SKM-1 treated with dmso at 0.1 percent for 144 hours (cell line): ENCODE measurements at regions not wholly inside any gene's neighbourhood (a gene's known extent, or its start where the extent isn't known, plus 50 kb on each side); places are given as distances from the start of the nearest gene placed in this dataset.

Experiments used
- DNase-seq: peaks from one replicate; lab custom pipeline; 2025; ENCODE audit not compliant: unreplicated experiment; lab: John Stamatoyannopoulos, UW

DNA sequence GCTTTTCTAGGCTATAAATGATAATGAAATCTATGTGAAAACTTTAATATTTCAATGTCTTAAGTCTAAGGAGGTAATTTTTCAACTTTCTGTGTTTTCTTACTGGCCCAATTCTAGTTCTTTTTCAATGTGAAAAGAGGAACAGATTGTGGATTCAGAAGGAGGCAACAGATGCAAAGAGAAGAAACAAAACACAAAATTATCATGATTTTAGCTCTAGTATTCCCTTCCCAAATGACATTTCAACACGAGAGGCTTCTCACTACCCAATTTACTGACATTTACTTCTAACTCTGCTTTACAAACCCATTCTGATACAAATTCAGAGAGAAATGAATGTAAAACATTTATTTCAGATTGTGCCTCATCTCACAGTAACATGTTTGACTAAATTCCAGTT, 169.4 kb downstream of the WT1 start:
- no peak for DNase-seq

DNA sequence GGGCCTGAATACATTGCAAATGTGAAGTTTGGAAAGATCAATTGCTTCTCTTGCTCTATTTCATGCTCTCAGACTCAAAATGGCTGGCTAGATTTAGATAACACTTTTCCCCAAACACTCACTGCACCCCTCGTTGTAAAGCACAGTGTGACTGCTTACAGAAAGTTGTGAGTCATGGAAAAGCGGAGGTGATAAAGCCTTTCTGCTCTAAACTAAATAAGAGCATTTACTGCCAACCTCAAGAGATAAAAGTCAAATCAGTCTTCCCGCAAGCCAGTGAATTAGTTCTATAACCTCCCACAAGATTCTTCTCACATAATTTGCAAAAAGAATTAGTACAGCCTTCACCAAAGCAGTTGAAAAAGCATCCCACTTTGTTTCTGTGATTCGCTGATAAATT, 168.7 kb downstream of the WT1 start:
- DNase-seq: no peak

DNA sequence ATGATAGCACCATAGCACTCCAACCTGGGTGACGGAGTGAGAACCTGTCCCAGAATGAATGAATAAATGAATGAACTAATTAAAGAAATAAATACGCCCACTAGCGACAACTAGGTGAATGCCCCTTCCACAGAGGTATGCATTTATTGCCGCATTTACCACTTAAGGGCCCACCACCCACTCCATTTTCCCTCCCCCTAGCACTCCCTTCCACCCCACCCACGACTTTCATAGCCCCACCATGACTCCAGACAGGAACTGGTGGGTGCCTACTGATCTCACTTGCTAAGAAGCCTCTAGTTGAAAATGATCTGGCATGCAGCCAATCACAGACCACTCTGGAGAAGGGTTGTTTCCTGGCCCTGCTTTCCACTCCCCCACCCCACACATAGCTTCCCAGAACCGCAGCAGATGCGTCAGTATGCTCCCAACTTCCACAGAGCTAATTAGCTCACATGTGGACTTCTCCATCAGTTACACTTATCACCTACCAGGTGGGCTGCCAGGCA, 167.6 kb downstream of the WT1 start:
- DNase-seq: no peak

DNA sequence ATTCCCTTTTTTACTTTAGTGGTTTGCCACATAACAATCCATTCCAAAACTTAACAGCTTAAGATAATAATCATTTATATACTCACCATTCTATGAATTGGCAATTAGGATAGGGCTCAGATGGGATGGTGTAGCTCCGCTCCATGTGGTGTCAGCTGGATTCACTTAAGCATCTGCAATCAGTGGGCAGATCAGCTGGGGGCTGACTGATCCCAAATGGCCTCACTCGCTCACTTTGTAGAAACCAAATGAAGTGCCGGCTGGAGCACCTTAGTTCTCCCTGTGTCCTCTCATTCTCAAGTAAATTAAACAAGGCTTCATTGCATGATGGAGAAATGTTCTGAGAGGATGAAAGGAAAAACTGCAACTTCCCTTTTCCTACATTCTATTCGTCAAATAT, 161.4 kb downstream of the WT1 start:
- DNase-seq: no peak

DNA sequence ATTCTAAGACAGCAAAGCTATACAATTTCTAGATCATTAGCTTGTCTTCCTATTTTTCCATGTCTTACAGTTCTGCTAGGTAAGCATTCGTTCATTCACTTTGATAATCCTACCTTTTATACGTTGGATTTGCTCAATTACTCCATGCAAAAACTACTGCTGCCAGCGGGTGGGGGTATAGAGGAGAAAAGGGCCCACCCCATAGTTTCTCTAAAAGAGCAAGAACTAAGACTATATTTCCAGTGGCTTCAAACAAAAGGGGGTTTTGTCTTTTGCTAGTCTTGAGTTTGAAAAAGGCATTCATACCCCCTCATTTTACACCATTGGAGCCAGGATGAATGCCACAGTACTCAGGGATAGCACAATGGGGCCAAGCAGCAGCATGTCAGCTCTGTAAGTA, 155.7 kb downstream of the WT1 start:
- no peak for DNase-seq

DNA sequence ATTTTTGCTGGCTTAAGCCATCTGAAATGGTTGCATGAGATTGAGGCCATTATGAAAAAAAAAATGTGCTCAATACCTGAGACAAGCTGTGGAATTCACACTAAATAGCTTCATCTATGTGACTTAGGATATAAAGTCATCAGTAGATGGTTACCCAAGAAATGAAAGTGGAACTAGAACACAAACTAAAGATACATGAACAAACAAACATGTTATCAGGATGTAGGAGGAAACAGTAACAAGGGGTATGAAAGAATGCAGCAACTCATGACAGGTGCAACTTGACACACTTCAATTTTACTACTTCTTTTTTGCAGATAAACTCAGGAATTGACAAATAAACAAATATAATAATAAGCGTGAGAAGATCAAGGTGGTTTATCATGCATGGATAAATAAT, 155.0 kb downstream of the WT1 start:
- DNase-seq: no peak

DNA sequence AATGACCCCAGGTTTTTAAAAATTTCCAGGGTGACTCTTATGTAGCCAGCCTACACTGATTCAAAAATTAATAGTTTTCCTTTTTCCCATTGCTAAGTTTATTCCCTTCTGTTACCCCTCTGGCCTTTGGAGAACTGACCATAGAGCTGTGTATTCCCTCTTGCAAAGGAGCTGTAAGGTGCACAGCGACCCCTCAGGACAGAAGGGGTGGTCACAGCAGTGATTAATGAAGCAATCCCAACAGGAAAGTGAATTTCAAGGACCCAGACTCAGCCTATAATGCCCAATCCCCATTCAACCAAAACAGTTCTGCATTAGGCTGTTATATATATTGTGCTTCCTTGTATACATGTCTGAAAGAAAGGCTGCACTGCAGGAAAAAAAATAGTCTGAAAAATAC, 147.1 kb downstream of the WT1 start:
- DNase-seq: no peak

DNA sequence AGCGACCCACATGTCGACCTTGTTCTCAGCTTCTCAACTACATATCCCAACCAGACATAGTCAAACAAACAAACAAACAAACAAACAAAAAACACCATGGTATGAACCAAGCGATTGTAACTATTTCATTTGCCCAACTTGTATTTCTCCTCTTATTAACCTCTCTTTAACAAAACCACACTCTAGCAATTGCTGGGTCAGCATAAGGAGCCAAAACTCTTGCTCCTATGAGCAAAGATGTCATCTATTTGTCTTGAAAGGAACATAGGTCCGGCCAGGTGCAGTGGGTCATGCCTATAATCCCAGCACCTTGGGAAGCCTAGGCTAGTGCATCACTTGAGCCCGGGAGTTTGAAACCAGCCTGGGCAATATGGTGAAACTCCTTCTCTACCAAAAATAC, 145.6 kb downstream of the WT1 start:
- no peak for DNase-seq

DNA sequence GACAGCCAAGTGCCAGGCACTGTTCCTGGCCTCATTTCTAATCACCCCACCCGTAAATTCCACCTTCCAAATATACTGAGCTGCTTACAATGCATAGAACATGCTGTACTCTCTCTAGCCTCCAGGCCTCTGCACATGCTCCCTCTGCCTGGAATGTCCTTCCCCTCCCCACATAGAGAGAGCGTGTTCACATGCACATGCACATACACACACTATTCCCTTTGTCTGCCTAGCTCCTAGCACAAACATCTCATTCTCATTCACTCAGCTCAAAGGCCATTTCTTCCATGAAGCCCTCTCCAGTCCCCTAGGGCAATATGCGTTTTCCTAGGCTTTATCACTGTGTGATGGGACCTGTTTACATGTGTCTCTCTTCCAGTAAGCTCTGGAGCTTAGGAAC, 144.6 kb downstream of the WT1 start:
- DNase-seq: no peak

DNA sequence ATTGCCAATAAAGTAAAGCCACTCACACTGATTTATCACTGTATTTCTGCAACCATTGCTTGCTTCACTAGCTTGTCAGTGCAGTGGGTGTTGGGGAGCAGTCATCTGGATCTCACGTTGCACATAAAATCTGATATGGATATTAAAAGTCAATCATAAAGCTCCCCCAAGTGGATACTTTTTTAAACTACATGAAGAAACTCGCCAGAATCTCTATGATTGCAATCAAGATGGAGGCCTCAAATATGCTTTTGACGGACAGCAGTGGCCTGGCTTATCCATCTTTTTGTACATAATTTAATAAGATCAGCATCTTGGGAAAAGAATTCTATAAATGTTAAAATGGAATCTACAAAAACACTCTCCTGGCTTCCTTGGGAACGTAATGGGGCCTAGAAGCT, 137.7 kb downstream of the WT1 start:
- no peak for DNase-seq

DNA sequence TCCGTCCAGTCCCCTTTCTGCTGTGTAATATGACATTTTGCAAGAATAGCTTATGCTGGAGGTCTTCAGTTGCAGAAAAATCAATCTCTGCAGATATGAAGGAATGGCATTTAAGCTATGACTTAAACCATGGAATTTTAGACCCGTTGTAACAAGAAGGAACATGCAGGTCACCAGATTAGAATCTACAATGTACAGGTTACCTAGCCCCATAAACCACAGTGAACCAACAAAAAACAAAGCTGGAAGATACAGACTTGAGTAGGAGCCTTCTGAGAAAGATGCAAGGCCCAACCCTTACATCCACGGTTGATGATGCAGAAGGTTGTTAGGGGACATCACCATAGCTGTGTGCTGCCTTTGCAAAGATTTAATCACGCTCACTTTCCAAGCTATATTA, 132.5 kb downstream of the WT1 start:
- DNase-seq: no peak

DNA sequence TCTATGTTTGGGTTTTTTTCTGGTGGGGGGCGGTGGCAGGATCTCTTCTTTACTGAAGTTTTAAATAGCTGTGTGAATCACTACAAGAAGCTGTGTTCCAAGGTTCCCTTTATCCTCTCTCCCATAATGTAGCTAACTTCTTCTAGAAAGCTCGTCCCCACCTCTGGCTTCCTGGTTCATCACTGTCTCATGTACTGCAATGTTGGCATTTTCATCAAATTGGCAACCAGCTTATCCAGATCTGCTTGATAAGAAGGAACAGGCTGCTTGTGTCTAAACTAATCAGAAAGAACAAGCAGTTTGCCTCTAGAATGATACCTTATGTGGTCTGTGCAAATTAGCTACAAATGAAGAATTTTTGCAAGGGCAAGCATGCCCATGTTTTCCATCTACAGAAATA, 130.8 kb downstream of the WT1 start:
- DNase-seq: no peak

DNA sequence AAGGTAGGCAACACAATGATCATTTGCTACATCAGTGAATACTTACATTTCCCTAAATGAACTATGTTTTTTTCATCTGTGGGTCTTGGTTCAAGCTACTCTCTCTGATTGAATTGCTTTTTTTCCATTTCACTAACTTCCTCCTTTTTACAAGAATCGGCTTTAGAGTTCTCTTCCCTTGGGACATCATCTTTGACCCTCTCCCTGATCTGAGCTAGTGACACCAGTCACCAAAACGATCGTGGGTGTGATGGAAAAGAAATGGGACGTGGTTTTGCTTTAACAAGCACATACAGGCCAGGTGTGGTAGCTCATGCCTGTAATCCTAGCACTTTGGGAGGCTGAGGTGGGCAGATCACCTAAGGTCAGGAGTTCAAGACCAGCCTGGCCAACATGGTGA, 129.9 kb downstream of the WT1 start:
- DNase-seq: no peak

DNA sequence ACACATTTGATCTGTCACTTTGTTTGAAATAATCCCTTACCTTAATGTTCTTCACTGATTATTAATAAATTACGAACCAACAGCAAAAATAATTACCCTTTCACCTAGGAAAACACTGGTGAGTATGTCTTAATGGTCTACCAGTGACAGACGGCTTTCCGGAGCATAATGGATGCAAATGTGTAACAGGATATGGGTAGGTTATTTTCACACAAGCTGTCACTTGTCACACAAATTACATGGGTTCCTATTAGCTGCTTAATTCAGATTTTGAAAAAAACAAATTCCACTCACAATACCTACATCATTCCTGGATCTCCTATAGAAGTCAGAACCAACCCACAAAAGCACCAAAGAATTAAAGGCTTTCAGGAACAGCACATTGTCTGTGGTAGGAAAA, 127.9 kb downstream of the WT1 start:
- no peak for DNase-seq

DNA sequence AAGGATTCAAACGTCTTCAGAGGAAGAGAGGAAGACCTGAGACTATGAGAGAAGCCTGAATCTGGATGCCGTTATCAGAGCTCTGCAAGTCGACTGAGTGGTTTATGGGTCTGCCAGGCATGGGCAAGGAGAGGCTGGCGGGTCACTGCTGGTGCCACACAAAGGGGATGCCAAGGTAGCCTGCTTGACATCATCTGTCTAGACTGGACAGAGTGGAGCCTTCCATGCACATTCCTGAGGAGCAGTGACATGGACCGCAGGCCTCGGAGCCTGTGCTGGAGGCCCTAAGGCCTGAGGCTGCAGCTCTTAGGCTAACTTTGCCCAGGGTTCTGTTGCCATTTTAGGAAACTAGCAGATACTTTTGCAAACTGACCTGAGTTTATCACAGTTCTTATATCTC, 127.4 kb downstream of the WT1 start:
- DNase-seq: no peak

DNA sequence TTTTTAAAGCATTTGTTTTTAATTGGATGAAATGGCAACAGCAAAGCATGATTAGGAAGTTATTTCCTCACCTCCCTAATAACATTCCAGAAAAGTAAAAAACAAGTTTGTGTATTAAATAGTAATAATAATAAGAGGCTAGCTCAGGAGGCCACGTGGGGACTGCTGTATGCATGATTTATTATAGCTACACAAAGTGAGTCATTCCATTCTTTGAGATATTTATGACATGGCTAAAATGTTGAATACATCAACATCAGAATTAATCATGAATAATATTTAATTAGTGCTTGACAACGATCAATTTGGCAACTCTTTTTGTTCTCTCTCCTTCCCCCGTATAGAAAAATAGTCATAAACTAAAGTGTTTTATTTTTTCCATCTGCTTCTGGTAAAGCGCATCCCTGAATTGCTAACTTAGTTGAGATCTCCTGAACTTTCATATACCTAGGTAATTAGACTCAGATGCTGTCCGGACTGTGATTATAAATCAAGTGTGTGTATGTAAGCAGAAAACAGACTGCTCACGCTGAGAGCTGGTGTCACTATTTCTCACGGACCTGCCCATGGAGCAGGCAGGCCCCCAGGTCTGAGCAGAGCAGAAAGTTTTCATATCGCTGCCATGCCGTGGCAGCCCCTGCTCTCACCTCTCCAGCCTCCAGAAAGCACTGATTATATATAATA, 125.7 kb downstream of the WT1 start:
- DNase-seq: no peak

DNA sequence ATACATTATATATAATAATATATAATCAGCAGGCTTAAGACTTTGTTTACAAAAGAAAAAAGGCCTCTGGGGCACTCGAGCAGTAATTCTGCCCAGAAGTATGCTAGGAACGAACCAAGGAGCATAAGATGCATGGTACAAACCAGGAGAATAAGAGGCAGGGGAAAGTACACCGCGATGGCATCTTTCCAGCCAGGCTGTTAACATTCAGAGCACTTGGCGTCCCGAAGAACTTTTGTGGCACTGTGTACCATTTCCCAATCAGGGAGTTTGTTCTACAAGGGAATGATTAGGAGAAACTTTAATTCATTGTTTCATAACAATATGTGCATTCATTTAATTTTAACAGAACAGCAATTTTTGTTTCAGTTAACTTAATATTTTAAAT, 125.1 kb downstream of the WT1 start:
- no peak for DNase-seq

DNA sequence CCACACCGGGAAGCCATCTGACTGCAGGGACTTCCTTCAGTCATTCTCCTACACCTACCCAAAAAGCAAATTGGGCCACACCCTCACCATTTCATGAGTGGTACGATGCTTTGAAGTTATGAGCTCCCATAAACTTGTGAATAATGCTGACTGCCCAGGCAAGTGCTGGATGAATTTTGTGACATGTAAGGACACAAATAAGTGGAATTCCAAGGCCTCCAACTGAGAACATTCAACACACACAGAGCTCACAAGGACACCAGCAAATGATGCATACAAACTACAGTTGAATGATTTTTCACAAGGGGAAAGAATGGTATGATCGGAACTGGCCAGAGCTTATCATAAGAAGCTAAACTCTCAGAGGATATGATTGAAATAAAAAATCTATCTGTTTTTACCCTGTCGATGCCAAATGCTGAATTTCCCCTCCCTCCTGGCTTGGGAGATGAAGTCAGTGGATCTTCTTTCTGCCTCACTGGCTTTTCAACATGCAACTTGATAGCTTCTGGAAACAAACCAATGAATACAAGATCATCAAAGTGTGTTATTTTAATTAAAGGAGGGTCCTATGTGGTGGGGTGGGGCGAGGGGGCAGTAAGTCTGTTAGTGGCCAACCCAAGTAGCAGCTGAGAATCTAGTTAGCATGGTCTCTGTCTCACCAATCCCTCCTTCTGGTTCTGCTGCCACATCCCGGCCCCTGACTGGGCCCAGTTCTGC, 123.8 kb downstream of the WT1 start:
- DNase-seq: no peak

DNA sequence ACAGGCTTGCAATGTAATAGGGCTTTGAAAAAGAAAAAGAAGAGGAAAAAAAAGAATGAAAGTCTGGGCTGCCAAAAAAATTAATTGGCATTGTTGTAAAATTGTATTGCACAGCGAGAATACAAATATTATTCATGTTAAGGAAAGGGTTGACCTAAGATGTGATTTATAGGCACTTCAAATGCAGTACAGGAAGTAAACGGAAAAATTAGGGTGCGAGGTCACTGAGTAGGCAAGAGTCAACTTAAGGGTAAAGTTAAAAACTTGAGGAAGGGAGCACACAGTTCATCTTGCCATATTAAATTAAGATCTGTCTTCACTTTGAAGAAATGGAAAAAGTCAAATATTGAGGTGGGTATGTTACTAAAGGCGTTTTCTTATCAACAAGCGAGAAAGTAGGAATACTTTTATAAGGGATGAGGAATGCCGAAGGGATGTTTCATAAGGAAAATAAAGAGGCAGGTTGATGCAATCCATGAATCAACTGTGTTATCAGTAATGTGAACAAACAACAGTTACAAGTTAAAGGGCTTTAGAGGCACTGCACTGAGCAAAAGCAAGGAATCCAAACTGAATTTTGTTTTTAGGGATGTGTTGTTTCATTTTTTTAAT, 123.0 kb downstream of the WT1 start:
- DNase-seq: no peak

DNA sequence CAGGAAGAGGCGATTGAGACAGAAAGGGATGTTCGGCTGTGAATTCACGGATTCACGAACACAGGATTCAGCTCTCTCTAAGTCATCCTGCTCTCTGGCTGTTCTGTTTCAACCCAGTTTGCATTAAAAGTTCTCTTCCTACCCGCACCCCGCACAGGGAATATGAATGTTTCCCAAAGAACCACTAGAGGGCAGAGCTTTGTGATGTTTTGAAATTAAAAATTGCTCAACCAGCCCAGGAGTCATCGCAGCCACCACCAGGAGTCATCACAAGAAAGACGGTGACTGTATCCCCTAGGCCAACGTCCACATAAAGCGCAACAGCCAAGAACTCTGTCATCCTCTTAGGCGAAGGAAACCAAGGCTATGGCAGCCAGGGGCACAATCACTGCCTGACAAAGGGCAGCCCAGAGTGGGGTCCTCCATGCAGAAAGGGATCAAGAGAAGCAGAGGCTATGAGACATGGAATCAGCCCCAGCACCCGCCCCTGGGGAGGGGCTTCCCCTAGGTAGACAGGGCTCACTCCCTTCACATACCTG, 122.4 kb downstream of the WT1 start:
- peak; percentile 86 for DNase-seq

DNA sequence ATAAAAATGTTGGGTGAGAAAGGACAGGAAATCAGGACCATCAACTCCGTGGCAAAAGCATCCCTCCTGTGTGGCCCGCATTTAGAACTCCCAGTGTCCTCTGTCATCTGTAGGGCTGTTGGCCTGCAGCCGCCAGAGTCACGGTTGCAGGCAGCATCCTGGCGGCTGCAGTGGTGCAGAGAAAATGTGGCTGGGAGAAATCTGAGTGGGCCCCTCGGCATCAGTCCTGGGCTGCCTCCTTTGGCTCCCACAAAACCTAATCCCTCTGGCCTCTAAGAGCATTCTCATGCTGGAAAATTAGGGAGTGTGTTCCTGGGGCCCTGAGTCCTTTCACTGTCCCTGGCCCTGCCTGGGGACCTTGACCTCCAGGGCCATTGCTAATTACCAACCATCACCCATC, 121.9 kb downstream of the WT1 start:
- no peak for DNase-seq

DNA sequence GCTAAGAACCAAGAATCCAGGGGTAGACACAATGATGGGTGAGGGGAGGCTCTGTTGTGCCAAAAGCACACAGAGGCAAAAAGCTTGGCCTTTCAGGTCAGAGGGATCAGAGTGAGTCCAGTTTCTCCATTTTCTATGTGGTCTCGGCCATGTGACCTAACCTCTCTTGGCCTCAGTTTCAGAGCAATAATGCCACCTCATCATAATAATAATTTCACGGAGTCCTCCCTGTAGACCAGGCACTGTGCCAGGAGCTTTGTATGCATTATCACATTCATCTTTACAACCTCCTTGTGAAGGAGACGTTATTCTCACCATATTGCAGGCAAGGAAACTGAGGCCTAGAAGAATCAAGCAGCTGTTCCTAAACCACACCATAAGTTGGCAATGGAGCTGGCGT, 120.2 kb downstream of the WT1 start:
- DNase-seq: no peak
